Adrenal gland (tissue), 5 donors: ENCODE measurements at regions not wholly inside any gene's neighbourhood (a gene's known extent, or its start where the extent isn't known, plus 50 kb on each side); places are given as distances from the start of the nearest gene placed in this dataset.

ENCODE experiments used
- CTCF ChIP-seq, 6 experiments: fragments of 450-650 bp in 4 of 6; fragments of 200-600 bp in 2 of 6; sonication (generic) in 1 of 6; IDR thresholded peaks; 1 replicate in 5 of 6; 2 replicates in 1 of 6; pipeline versions ENCODE4 v1.5.1 to v1.8.0; 2016 to 2021; ENCODE audit warnings: antibody characterized with exemption in 6 of 6, mild to moderate bottlenecking in 2 of 6, moderate library complexity in 1 of 6
- POLR2A ChIP-seq, 2 donors: fragments of 450-650 bp; IDR thresholded peaks; one replicate each; pipeline ENCODE4 v1.6.1; 2017; ENCODE audit warnings: antibody characterized with exemption in 2 of 2, mild to moderate bottlenecking in 2 of 2, moderate library complexity in 1 of 2
- donor health status: DM: no; HTN: no; CAD: no.

GRCh38 chr5:117761186-117761585 lies 1186.6 kb upstream of the SEMA6A start:
- TF ChIP-seq CTCF (IDR thresholded peaks at IDR 0.05): no peak
- TF ChIP-seq POLR2A (IDR thresholded peaks at IDR 0.05): no peak
